Mucosa of descending colon (tissue), 3 donors: ENCODE measurements at regions not wholly inside any gene's neighbourhood (a gene's known extent, or its start where the extent isn't known, plus 50 kb on each side); places are given as distances from the start of the nearest gene placed in this dataset.

Experiments
- ATAC-seq: fragments of 200-7000 bp; cut with Tn5 transposase; one replicate; pipeline ENCODE4 v1.9.1; 2020; ENCODE audit warnings: mild to moderate bottlenecking, moderate library complexity
- DNase-seq, 3 donors: peaks; one replicate each; pipeline ENCODE4 v3.0.0-alpha.2; 2020
- H3K36me3 ChIP-seq: fragments of 200-600 bp; one replicate; pipeline ENCODE4 v1.8.0; 2021; ENCODE audit warnings: low read depth, mild to moderate bottlenecking
- H3K4me1 ChIP-seq: fragments of 200-600 bp; one replicate; pipeline ENCODE4 v1.8.0; 2021; ENCODE audit warnings: low read depth, mild to moderate bottlenecking
- H3K4me3 ChIP-seq: fragments of 200-600 bp; one replicate; pipeline ENCODE4 v1.8.0; 2021; ENCODE audit warnings: mild to moderate bottlenecking
- H3K9me3 ChIP-seq: fragments of 200-600 bp; one replicate; pipeline ENCODE4 v1.8.0; 2021; ENCODE audit warnings: mild to moderate bottlenecking
- intact Hi-C, 2 donors: fragments of 100-400 bp; cut with DNase I in 1 of 2; cut with micrococcal nuclease in 1 of 2; formaldehyde crosslinking; loops; one replicate each; pipeline versions ENCODE4 v1.11.0 to v1.11.1; 2022; cut with DNase I, micrococcal nuclease
- TF ChIP-seq, protein P1 (sequence below): fragments of 200-600 bp; IDR thresholded peaks from one replicate; pipeline ENCODE4 v1.8.0; 2022; ENCODE audit warnings: antibody characterized with exemption, mild to moderate bottlenecking
- donor health status: DM: no; HTN: no; CAD: no; lungs with moderate emphysema.
- donor health status: DM: no; HTN: no; CAD: no.
- donor health status: DM: no; HTN: yes; CAD: no.

DNA sequence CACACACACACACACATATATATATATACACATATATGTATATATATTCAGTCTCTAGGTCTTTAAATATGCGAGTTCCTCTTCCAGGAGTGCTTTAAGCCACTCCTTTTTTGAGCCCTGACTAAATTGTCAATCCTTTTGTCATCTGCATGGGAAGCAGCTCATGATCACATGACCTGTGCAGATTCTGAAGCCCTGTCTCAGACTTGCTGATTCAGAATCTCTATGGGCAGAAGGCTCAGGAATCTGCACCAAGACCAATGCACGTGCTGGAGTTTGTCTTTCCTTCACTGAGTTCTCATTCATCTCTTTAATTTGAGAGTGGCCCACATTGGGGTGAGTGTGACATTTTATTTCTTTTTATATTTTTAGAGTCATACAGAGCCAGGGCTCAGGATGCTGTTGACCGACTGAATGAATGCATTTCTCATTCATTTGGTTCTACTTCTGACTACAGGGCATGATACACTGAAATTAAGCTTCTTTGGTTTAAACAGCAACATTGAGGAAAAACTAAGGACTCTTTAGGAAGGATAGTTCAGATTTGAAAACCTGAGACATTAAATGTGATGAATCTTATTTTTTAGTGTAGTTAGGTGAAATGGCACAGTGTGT lies 307.5 kb downstream of the EDEM1 start:
- no peak overlapping the region for H3K4me3 ChIP-seq
- H3K4me1 ChIP-seq: no peaks in the 10 kb centered on the region
- intact Hi-C loops: no loop called here
- no peaks in the 10 kb centered on the region for H3K9me3 ChIP-seq
- DNase-seq (no peak), ATAC-seq (no peak)
- TF ChIP-seq, protein P1, sequence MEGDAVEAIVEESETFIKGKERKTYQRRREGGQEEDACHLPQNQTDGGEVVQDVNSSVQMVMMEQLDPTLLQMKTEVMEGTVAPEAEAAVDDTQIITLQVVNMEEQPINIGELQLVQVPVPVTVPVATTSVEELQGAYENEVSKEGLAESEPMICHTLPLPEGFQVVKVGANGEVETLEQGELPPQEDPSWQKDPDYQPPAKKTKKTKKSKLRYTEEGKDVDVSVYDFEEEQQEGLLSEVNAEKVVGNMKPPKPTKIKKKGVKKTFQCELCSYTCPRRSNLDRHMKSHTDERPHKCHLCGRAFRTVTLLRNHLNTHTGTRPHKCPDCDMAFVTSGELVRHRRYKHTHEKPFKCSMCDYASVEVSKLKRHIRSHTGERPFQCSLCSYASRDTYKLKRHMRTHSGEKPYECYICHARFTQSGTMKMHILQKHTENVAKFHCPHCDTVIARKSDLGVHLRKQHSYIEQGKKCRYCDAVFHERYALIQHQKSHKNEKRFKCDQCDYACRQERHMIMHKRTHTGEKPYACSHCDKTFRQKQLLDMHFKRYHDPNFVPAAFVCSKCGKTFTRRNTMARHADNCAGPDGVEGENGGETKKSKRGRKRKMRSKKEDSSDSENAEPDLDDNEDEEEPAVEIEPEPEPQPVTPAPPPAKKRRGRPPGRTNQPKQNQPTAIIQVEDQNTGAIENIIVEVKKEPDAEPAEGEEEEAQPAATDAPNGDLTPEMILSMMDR: no peak
- H3K36me3 ChIP-seq: no peaks in the 10 kb centered on the region

DNA sequence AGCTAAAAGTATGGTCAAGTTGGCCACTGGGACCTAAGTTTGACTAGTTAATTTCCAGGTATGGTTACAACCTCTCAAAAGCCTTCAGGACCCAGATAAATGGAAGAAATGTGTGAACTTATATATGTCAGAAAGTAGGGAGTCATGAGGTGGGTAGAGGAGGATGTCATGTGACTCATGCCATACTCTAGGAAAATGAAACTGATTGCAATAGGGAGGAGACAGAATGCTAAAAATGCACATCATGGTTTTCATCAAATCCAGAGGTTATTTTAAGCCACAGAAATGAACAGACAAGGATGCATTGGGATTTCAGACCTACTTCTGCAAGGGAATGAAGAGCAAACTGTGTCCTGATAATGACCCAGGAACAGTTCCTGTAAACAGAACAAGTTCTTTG lies 310.0 kb downstream of the EDEM1 start:
- TF ChIP-seq, protein P1: no peak
- H3K4me3 ChIP-seq: no peak overlapping the region
- H3K9me3 ChIP-seq: no peaks in the 10 kb centered on the region
- ATAC-seq (no peak), DNase-seq (no peak)
- no peaks in the 10 kb centered on the region for H3K36me3 ChIP-seq
- intact Hi-C loops: no loop called here
- H3K4me1 ChIP-seq: no peaks in the 10 kb centered on the region

GRCh38 chr3:5498981-5499380 lies 311.5 kb downstream of the EDEM1 start:
- intact Hi-C loops: no loop called here
- H3K4me1 ChIP-seq: no peaks in the 10 kb centered on the region
- no peaks in the 10 kb centered on the region for H3K36me3 ChIP-seq
- no peak overlapping the region for H3K4me3 ChIP-seq
- no peak for ATAC-seq
- no peak for DNase-seq
- H3K9me3 ChIP-seq: no peaks in the 10 kb centered on the region
- TF ChIP-seq, protein P1: no peak

DNA sequence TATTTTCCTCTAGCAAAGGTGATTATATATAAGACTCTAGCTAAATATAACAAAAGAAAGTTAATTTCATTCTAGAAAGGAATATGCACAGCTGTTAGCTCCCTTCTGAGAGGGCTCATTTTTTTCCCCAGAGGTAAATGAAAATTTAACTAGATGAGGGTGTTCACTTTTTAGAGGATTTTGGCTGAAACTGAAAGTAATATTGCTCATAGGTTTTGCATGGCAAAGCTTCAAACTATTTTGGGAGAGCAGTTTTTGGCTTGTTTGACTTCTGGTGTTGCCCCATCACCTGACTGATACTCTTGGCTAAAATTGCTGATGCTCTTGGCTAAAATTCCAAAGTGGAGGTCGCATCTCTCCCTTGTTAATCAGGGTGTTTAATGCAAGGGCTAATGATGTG lies 311.9 kb downstream of the EDEM1 start:
- DNase-seq (no peak), ATAC-seq (no peak)
- H3K4me1 ChIP-seq: no peaks in the 10 kb centered on the region
- H3K36me3 ChIP-seq: no peaks in the 10 kb centered on the region
- no peaks in the 10 kb centered on the region for H3K9me3 ChIP-seq
- no peak overlapping the region for H3K4me3 ChIP-seq
- TF ChIP-seq, protein P1: no peak
- intact Hi-C loops: no loop called here

DNA sequence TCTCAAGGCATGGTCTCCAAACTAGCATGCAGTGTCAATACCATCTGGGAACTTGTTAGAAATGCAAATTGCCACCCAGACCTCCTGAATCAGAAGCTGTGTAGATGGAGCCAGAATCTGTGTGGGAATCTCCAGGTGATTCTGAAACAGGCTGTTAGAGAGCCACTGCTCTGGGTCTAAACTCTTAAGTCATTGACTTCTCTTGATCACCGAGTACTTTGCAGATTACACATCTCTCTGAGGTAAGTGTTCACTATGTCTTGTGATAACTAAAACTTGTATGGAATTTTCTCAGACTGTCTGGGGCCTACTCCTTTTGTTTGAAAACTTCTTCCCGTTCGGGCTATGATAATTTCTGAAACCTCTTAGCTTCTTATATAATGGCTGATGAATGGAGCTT lies 315.6 kb downstream of the EDEM1 start:
- DNase-seq (no peak), ATAC-seq (no peak)
- TF ChIP-seq, protein P1: no peak
- Histone ChIP-seq H3K9me3 (peaks cover 4% of the 10 kb centered on the region), H3K36me3 (no peaks in the 10 kb centered on the region), H3K4me3 (no peak overlapping the region), H3K4me1 (no peaks in the 10 kb centered on the region)
- intact Hi-C loops: no loop called here

- intact Hi-C loops: no loop called here
- DNase-seq (no peak), ATAC-seq (no peak)
- no peaks in the 10 kb centered on the region for H3K36me3 ChIP-seq
- TF ChIP-seq, protein P1: no peak
- peaks cover 14% of the 10 kb centered on the region for H3K9me3 ChIP-seq
- no peaks in the 10 kb centered on the region for H3K4me1 ChIP-seq
- H3K4me3 ChIP-seq: no peak overlapping the region
Observed at GRCh38 chr3:5504135-5504534, 316.6 kb downstream of the EDEM1 start.
